Fibroblast of lung (primary cell): ENCODE measurements at regions not wholly inside any gene's neighbourhood (a gene's known extent, or its start where the extent isn't known, plus 50 kb on each side); places are given as distances from the start of the nearest gene placed in this dataset.

ENCODE experiments used
- DNase-seq, 2 donors: peaks; one replicate each; pipeline versions ENCODE4 v3.0.0 to v3.0.0-alpha.2; 2010; ENCODE audit warnings: low read depth in 2 of 2
- H2AFZ ChIP-seq: 2 replicates; pipeline ENCODE4 v1.5.1; 2012; ENCODE audit warnings: low read length, control low read depth, inconsistent platforms
- H3K27ac ChIP-seq: 2 replicates; pipeline ENCODE4 v1.5.1; 2011; ENCODE audit warnings: low read length, control low read depth; ENCODE audit not compliant: insufficient read depth
- H3K27me3 ChIP-seq: 2 replicates; pipeline ENCODE4 v1.5.1; 2011; ENCODE audit warnings: mild to moderate bottlenecking, low read length; ENCODE audit not compliant: control insufficient read depth, insufficient read depth
- H3K36me3 ChIP-seq: 2 replicates; pipeline ENCODE4 v1.5.1; 2011; ENCODE audit warnings: low read length; ENCODE audit not compliant: control insufficient read depth, insufficient read depth
- H3K4me1 ChIP-seq: 2 replicates; pipeline ENCODE4 v1.5.1; 2011; ENCODE audit warnings: low read length; ENCODE audit not compliant: control insufficient read depth, insufficient read depth; ENCODE audit errors: extremely low read depth
- H3K4me2 ChIP-seq: 2 replicates; pipeline ENCODE4 v1.5.1; 2011; ENCODE audit warnings: low read length, control low read depth; ENCODE audit not compliant: insufficient read depth; ENCODE audit errors: extremely low read depth
- H3K4me3 ChIP-seq, 4 experiments: fragments of 200-600 bp in 1 of 4; sonication (generic) in 1 of 4; replicated peaks in 1 of 4; 2 replicates each; pipeline ENCODE4 v1.5.1; 2011 to 2016; ENCODE audit warnings: low read length in 4 of 4, low read depth in 3 of 4, mild to moderate bottlenecking in 3 of 4, control low read depth in 2 of 4, inconsistent platforms in 1 of 4, mixed read lengths in 1 of 4; ENCODE audit not compliant: insufficient read depth in 1 of 4; ENCODE audit errors: control extremely low read depth in 1 of 4
- H3K79me2 ChIP-seq: 2 replicates; pipeline ENCODE4 v1.5.1; 2012; ENCODE audit warnings: mild to moderate bottlenecking, low read length, inconsistent platforms; ENCODE audit not compliant: control insufficient read depth, insufficient read depth
- H3K9ac ChIP-seq: 2 replicates; pipeline ENCODE4 v1.5.1; 2011; ENCODE audit warnings: mild to moderate bottlenecking, low read length, control low read depth; ENCODE audit not compliant: insufficient read depth
- H3K9me3 ChIP-seq: 2 replicates; pipeline ENCODE4 v1.5.1; 2012; ENCODE audit warnings: low read depth, low read length; ENCODE audit not compliant: control insufficient read depth, insufficient read depth
- H4K20me1 ChIP-seq: 2 replicates; pipeline ENCODE4 v1.5.1; 2011; ENCODE audit warnings: low read length; ENCODE audit not compliant: control insufficient read depth, insufficient read depth; ENCODE audit errors: extremely low read depth
- CTCF ChIP-seq, 2 donors: IDR thresholded peaks in 1 of 2; conservative IDR thresholded peaks in 1 of 2; 1 replicate in 1 of 2; 2 replicates in 1 of 2; pipeline ENCODE4 v1.5.1; 2011 to 2012; ENCODE audit warnings: low read length in 2 of 2, control low read depth in 1 of 2, inconsistent platforms in 1 of 2, low read depth in 1 of 2, mild to moderate bottlenecking in 1 of 2
- EZH2 ChIP-seq: IDR thresholded peaks from 2 replicates; pipeline ENCODE4 v1.5.1; 2012; ENCODE audit warnings: low read length, control low read depth, mild to moderate bottlenecking; ENCODE audit errors: missing control alignments

- Histone ChIP-seq H3K79me2 (no peaks in the 10 kb centered on the region), H4K20me1 (no peaks in the 10 kb centered on the region), H3K9me3 (no peaks in the 10 kb centered on the region), H3K27me3 (no peaks in the 10 kb centered on the region), H3K36me3 (no peaks in the 10 kb centered on the region), H2AFZ (no peak overlapping the region), H3K9ac (no peak overlapping the region), H3K4me1 (no peaks in the 10 kb centered on the region), H3K4me2 (no peak overlapping the region), H3K4me3 (no peak overlapping the region), H3K27ac (no peak overlapping the region)
- no peak for TF ChIP-seq CTCF (conservative IDR thresholded peaks at IDR 0.05 in 1 of 2, IDR thresholded peaks at IDR 0.05 in 1 of 2; ENCODE audit: low read depth in 1 of 2, low read length in 2 of 2)
- TF ChIP-seq EZH2: no peak
- no peak for DNase-seq
Observed at GRCh38 chr21:18663663-18664062, 260.1 kb upstream of the TMPRSS15 start.

GRCh38 chr21:18666725-18667124 lies 263.1 kb upstream of the TMPRSS15 start:
- Histone ChIP-seq H3K4me1 (no peaks in the 10 kb centered on the region), H3K4me3 (no peak overlapping the region), H3K9ac (no peak overlapping the region), H3K79me2 (no peaks in the 10 kb centered on the region), H3K9me3 (no peaks in the 10 kb centered on the region), H2AFZ (no peak overlapping the region), H3K4me2 (no peak overlapping the region), H4K20me1 (no peaks in the 10 kb centered on the region), H3K36me3 (no peaks in the 10 kb centered on the region), H3K27ac (no peak overlapping the region), H3K27me3 (no peaks in the 10 kb centered on the region)
- no peak for DNase-seq
- TF ChIP-seq CTCF (conservative IDR thresholded peaks at IDR 0.05 in 1 of 2, IDR thresholded peaks at IDR 0.05 in 1 of 2; ENCODE audit: low read depth in 1 of 2, low read length in 2 of 2): no peak
- TF ChIP-seq EZH2: no peak

- no peaks in the 10 kb centered on the region for H3K79me2 ChIP-seq
- TF ChIP-seq EZH2 (no peak), CTCF (conservative IDR thresholded peaks at IDR 0.05 in 1 of 2, IDR thresholded peaks at IDR 0.05 in 1 of 2; ENCODE audit: low read depth in 1 of 2, low read length in 2 of 2) (no peak)
- no peaks in the 10 kb centered on the region for H3K36me3 ChIP-seq
- H3K4me3 ChIP-seq: no peak overlapping the region
- H3K9ac ChIP-seq: no peak overlapping the region
- no peaks in the 10 kb centered on the region for H3K4me1 ChIP-seq
- no peak overlapping the region for H3K4me2 ChIP-seq
- H3K27ac ChIP-seq: no peak overlapping the region
- no peaks in the 10 kb centered on the region for H4K20me1 ChIP-seq
- H2AFZ ChIP-seq: no peak overlapping the region
- no peaks in the 10 kb centered on the region for H3K27me3 ChIP-seq
- DNase-seq: no peak
- no peaks in the 10 kb centered on the region for H3K9me3 ChIP-seq
Observed at GRCh38 chr21:18673789-18674188, 270.2 kb upstream of the TMPRSS15 start.
